GM18867 (cell line): ENCODE measurements at regions not wholly inside any gene's neighbourhood (a gene's known extent, or its start where the extent isn't known, plus 50 kb on each side); places are given as distances from the start of the nearest gene placed in this dataset.

Experiments
- ATAC-seq: cut with Tn5 transposase; IDR thresholded peaks from one replicate; pipeline ENCODE4 v1.9.1; 2021; ENCODE audit warnings: mild to moderate bottlenecking, moderate library complexity; ENCODE audit not compliant: unreplicated experiment

DNA sequence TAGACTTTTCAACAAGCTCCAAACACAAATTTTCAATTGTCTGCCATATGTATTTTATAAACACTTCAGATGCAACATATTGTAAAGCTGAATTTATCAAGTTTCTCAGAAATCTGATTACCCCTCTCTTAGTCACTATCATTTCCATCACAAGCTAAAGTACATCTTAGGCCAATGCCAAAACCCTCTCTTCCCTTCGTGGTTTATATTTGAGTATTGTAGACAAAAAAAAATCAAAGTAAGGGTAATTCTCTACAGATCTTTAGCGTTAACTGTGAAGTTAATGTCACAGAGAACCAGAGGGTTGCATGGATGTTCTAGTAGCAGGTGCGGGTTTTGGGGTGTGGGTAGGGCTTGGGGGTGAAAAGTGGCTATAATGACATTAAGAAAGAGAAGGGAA is 387.7 kb upstream of the PTGER4 start:
- ATAC-seq = no peak

DNA sequence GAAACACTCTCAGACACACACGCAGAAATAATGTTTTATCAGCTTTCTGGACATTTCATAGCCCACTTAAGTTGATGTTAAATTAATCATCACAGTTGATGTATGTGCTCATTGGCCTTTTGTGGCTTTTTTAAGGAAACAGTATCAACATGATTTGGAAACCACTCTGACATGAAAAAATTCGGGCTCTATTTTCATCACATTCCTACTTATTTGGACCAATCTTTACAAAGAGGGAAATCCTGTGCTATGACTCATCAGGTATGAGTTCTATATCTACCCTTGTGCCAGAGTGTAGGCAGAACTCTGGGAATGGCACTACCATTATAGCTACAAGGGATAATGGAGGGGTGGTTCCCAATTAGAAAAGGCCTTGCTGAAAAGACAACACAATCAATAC is 388.4 kb upstream of the PTGER4 start:
- no peak for ATAC-seq

DNA sequence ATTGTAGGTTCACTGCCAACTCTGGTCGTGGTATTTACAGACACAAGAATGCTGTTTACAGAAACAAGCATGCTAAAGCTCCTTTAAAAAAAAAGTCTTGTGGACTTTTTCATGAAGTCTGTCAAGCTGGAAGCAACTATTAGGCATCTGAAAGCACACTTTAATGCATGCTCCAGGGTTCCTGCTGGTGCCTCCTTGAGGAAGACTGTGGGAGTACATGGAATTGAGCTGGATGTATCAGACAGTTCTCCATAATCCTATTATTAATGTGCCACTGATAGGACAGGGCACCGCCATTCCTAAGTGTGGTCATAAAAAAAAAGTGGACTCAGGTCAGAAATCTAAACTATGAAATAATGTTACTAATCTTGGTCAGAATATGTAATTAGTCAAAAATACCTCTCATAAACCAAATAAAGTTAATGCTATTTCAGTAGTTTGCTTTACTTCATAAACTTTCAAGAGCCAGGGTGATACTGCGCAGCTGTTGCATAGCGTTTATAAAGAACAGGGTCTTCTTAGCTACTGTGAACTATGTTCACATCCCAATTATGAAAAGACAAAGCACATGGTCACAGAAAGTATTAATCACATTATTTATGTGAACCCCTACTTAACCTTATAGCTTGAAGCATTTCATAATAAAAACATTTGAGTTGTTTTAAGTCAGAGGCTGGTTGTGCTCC is 390.8 kb upstream of the PTGER4 start:
- no peak for ATAC-seq

DNA sequence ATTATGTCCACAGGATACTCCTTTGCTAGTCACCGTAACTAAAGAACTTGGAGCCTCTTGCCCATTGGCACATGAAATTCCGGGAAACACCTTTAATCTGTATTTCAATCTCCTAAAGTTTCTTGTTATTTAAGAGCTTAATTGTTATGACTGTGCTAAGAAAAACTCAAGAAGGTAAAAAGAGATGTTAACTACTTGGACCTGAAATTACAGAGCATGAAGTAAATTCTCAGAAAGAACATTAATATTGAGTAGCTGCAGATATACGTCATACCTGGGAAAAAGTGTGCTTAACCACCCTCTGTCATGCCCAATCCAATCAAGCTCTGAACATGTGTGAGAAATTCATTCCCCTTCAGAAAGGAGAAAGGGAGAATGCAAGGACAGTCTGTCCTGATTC is 394.9 kb upstream of the PTGER4 start:
- no peak for ATAC-seq

DNA sequence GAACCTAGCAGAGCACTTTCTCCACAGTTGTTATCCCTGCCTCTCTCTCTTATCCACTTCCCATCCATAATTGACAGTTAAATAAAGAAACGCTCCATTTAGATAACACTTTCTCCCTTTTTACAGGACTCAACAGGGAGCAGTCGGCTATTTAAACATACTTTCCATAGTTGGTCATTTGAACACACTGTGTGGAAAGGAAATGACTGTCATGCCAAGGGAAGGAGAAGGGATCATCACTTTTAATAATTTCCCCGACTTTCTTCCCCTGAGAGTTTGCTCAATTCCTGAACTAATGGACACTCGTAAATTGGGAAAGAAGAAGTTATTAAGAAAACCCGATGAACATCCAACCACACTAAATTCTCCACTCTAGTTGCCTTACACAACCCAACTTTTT is 400.8 kb upstream of the PTGER4 start:
- no peak for ATAC-seq

DNA sequence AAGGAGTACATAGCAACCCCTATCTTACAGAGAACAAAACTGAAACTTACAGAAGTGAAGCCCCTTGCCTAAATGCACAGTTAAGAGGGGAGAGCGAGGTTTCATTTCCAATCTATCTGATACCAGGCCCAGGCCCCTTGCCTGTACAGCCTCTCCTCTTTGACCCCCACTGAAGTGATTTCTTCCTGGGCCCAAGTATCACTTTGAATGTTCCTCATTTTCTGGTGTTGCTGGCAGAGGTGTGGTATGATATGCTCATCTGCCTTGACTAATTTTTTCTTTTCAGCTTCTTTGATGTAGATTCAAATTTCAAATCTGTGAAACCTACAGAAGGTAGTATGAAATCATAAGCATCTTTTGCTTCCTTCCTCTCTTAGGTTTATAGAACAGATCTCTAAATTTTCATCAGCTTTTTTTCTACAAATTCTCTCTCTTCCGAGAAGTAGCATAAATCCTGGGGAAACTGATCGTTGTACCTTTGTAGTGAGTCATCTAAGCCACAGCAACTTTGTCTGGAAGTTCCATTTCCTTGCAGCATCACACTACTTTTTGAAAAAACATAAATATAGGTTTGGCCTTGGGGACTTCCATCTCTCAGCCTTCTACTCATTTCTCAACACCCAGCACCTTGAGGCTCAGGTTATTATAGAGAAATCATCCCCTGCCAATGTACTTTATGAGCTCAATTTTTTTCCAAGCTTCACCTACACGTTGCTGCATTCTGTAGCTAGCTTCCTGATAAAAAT is 402.4 kb upstream of the PTGER4 start:
- peak; percentile 57 for ATAC-seq

DNA sequence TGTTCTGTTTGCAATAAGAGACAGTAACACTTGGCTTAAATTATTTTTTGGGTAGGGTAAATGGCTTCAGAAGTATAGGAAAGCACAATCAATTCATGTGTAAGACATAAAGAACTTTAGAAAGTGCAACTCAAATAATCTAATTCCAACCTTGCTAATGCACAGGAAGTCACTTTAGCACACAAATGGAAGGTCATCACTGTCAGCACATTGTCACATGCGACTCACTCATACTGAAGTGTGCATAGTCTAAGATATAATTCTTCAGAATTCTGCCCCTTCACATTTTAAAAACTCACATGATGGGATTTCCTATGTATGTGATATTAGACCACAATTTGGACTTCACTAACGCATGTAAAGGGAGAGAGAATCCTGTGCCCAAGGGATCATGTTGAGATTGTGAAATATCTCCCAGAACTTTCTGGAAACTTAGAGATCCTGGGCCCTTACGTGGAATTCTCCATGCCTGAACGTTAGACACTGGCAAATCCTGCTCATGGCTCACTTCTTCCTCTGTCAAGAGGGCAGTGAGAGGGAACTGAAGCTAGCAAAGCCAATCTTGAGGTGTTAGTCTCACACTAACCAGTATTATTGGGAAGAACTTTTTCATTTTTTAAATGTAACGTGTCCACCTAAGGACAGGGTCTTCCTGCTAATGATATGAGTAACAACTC is 403.2 kb upstream of the PTGER4 start:
- peak; percentile 14 for ATAC-seq

DNA sequence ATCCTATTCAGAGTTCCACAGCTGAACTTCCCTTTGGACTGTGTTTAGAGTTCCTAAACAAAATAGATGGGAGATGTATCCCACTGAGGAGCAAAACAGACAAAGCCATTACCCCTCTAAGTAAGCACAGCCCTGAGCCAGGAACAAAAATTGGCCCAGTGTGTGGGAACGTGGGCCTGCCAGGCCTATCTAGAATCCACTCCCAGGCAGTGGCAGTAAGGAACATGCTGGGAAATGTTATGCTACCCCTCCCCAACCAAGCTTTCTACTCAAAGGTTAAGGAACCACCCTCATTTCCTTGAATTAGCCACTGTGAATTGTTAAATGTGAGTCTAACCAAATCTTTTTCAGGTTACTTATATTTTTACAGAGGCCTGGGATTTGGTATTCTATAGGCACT is 405.1 kb upstream of the PTGER4 start:
- no peak for ATAC-seq

DNA sequence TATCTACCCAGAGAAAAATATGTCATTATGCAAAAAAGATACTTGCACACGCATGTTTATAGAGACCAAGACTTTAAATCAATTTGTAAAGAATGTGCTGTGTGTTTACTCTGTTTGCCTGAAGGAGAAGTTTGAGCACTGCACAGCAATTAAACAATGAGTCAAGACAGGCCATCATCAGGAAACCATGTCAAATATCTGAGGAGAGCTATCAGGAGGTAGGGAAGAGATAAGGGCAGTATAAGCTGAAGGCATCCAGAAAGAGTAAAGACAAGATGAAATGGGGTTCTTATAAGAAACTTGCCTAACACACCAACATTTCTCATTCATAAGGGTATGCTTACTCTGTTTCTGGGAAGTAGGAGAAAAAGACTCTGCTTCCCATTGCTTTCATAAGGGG is 405.8 kb upstream of the PTGER4 start:
- no peak for ATAC-seq

DNA sequence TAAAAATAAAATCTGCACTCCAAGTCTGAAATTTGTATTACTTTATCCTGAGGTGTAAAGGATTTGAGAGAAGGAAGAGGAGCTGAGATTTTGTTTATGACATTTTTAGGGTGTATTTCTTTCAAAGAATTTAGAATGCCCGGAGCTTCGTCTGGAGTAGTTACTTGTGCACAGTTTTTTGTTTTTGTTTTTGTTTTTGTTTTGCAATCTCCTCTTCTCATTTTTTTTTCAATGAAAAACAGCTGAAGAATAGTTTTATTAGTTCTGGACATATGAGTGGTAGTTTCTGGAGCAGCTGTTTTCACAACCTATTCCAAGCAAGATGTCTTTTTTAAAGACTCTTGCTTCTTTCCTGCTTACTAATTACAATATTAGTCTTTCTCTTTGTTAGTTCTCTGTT is 408.2 kb upstream of the PTGER4 start:
- no peak for ATAC-seq

DNA sequence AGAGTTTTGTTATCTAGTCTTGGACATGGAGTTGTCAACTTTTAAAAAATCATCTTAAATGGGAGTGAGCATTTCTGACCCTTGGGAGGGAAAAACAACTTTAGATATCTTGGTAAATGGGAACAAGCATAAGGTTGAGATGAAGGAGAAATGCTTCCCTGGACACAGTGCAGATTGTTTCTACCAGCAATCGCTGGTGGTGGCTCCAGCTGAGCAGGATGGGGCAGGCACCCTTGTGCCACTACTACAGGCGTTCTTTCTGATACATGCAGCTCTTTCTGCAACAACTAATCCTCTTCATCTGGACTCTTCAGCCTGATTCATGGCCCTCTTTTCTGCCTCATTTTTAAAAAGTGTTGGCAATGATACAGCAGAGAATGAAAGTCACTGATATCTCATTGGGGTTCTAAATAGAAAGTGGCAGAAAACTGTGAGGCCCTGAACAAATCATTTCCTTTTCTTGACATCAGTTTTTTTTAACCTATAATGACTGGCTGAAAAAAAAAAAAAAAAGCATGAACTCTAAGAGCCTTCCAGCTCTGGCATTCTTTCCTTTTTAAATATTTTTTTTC is 409.4 kb upstream of the PTGER4 start:
- no peak for ATAC-seq

DNA sequence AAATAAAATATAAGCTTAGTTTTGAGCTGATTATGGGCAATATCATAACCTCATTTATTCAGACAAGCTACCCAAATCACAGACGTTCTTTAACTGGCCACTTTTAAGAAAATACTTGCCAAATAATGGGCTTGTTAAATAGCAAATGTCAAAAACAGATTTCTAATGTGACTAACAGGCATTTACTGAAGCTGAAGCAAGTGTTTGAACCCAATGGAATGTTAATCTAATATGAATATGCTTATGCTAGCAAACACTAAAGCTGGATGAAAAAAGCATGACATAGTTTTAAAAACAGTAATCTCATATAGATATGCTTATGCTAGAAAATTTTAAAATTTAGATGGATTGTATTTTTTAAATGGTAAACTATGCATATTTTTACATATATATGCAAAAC is 411.6 kb upstream of the PTGER4 start:
- ATAC-seq = no peak

DNA sequence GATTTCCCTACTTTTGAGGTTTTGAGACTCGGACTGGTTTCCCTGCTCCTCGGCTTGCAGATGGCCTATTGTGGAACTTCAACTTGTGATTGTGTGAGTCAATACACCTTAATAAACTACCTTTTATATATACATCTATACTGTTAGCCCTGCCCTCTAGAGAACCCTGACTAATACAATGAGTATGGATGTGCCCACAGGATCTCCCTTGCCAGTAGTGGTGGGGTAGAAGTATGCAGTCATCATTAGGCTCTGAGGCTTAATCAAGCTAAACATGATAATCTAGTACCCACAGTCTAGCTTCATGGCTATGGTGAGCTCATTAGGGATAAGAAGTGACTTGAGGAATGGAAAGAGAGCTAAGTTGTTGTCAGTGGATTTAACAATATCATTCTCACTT is 412.8 kb upstream of the PTGER4 start:
- no peak for ATAC-seq

DNA sequence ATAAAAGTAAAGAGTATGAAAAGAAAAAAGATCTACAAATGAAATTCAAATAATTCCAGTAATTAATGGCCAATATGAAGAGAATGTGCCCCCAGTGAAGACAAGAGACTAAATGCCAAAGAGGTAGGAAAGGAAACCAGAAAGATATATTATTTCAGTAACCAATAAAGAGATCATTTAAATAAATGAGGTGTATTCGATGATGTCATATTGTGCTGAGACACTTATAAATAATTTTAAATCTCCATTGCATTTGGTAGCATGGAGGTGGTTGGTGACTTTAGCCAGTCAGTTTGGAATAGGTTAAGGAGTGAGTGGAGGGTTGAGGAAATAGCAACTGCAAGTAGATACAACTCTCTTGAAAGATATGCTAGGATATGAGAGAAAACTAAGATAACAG is 417.7 kb upstream of the PTGER4 start:
- ATAC-seq = no peak

DNA sequence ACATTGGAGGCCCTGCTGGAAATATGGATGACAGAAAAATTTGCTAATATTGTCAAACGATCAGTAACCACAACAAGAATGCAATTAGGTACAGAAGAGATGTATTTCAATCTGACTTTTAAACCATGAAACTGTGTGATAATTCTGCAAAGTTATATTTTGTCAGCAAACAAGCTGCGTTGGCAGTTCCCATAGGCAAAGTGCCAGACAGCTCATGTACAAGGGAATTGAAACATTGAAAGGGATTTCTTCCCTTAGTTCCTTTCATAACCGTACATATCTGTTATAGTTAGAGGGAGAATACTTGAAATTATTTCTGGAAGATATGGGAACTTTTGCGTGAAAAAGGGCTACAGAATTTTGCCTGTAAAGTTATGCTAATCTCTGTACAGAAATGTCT is 419.4 kb upstream of the PTGER4 start:
- no peak for ATAC-seq

DNA sequence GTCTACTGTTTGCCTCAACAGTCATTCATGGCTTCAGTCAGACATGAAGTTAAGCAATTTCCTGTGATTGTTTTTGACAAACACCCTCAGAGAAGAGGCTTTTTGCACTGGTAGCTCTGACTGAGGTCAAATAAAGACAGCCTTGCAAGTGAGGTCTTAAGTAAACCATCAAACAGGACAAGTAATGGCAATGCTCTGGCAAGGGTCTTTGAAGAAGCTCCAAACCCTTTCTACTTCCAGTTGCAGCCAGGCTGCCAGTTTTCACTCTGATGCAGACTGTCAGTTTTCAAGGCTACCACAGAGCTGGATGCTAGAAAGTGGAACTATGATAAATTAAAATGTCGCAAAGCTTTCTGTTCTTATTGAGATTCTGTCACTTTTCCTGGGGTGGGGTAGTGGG is 421.5 kb upstream of the PTGER4 start:
- no peak for ATAC-seq

DNA sequence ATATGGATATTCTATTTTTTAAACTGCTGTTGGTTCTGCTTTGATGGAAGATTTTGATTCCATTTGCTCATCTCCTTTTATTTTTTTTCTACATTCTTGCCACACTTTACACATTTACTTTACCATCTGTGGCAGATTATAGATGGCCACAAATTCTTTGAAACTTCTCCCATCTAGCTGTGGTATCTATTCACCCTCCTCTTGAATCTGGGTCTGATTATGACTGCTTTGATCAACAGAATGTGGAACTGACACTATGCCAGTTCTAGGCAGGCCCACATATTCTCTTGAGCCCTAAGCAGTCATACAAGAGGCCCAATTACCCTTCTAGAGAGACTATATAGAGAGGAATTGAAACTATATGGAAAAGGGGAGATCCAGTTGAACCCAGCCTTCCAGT is 439.0 kb upstream of the PTGER4 start:
- ATAC-seq = no peak

DNA sequence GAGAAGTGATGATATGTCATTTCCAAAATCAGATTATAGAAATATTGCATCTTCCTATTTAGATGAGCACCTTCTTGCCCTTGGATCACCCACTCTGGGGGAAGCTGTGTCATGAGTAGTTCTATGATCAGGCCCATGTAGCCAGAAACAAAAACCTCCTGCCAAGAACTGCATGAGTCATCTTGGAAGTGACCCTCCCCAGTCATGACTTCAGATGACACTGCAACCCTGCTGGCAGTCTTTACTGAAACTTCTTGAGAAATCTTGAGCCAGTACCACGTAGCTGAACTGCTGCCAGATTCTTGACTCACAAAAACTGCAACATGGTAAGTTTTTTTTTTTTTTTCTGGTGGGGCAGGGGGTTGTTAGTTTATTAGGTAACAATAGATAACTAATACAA is 439.6 kb upstream of the PTGER4 start:
- no peak for ATAC-seq

DNA sequence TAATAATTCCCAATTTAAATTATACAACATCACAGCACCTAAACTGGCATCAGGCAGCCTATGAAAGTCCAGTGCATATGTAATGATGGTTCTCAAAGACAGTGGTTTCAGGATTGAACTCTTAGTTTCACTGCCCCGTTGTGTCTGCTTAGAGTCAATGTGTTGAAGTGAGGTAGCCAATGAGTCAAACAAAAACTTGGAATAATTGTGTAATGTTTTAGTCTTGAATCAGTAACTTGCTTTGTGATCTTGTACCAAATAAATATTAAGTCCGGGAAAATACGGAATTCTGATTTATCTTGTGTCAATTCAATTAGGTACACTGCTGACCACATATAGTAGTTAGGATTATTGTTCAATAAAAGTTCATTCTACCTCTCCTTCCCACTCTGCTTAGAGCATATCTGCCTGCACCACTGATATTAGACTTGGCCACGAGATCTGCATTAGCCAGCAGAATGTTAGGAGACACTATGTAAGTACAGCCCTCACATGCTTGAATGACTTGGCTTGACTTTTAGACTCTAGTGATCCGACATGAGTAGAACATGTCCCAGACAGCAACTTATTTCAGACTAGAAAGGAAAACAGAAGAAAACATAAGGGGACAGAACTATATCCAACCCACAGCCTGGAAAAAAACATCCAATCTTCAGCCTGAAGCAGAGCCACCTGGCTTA is 441.5 kb upstream of the PTGER4 start:
- ATAC-seq = no peak

DNA sequence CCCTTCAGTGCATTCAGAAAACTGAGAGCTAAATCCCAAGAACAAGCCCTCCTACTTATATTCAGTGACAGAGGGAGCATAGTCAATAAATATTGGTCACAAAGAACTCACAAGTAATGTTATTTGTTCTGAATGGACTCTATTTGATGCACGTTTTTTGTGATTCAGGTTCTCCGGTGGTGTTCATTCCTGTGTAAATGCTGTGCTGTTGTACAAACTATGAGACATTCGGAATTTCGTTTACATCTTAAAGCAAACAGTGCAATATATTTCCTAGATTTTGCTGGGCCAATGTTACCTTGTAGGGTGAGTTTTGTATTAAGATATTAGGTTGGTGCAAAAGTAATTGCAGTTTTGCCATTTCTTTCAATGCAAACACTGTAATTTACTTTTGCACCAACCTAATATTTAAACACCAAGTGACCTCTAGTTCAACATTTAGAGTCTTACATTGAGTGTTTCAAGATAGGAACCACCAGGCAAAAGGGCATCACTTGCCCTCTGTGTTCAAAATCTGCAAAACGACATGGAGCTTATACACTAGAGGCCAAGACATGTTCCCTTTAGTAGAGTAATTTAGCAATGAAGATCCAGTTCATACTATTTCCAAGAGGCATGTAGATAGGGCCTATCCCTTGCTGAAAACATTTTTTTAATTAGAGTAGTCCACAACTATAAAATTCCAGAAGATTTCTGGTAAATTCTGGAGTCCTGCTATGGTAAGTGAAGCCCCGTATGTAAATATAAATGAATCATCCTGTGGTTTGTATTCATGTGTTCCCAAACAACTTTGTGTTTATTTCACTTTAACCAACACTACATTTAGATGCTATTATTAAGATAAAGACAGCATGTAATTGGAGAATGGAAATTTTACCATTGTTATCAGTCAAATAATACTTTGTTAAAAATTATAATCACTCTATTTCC is 444.0 kb upstream of the PTGER4 start:
- no peak for ATAC-seq
